Fibroblast of pulmonary artery (primary cell): ENCODE measurements at regions not wholly inside any gene's neighbourhood (a gene's known extent, or its start where the extent isn't known, plus 50 kb on each side); places are given as distances from the start of the nearest gene placed in this dataset.

Experiments used
- DNase-seq: peaks from one replicate; pipeline ENCODE4 v3.0.0-alpha.2; 2010; ENCODE audit warnings: low read depth
- H3K4me3 ChIP-seq: replicated peaks from 2 replicates; pipeline ENCODE4 v1.5.1; 2011; ENCODE audit warnings: low read depth, mild to moderate bottlenecking, control low read depth, low read length, moderate library complexity
- CTCF ChIP-seq: IDR thresholded peaks from 2 replicates; pipeline ENCODE4 v1.5.1; 2011; ENCODE audit warnings: mild to moderate bottlenecking, control low read depth, low read length, inconsistent platforms; ENCODE audit errors: missing control alignments

GRCh38 chr22:47289336-47289985, 527.0 kb downstream of the TBC1D22A start:
- TF ChIP-seq CTCF = no peak
- H3K4me3 ChIP-seq = no peak overlapping the region

GRCh38 chr22:47288680-47289079, 526.2 kb downstream of the TBC1D22A start:
- DNase-seq = no peak
- TF ChIP-seq CTCF = no peak
- no peak overlapping the region for H3K4me3 ChIP-seq

More at GRCh38 chr22:47289336-47289985, 527.0 kb downstream of the TBC1D22A start:
- DNase-seq = no peak

GRCh38 chr22:47287516-47287915, 525.1 kb downstream of the TBC1D22A start:
- TF ChIP-seq CTCF = no peak
- no peak overlapping the region for H3K4me3 ChIP-seq
- DNase-seq = no peak

GRCh38 chr22:47286590-47286989, 524.1 kb downstream of the TBC1D22A start:
- DNase-seq = no peak
- TF ChIP-seq CTCF = no peak
- no peak overlapping the region for H3K4me3 ChIP-seq

- DNase-seq = no peak
- no peak for TF ChIP-seq CTCF
- no peak overlapping the region for H3K4me3 ChIP-seq
Measured at GRCh38 chr22:47285981-47286380, 523.5 kb downstream of the TBC1D22A start.

GRCh38 chr22:47284822-47285221, 522.4 kb downstream of the TBC1D22A start:
- no peak for TF ChIP-seq CTCF
- no peak overlapping the region for H3K4me3 ChIP-seq
- no peak for DNase-seq

- DNase-seq = no peak
- TF ChIP-seq CTCF = no peak
- no peak overlapping the region for H3K4me3 ChIP-seq
Measured at GRCh38 chr22:47284360-47284759, 521.9 kb downstream of the TBC1D22A start.
